ENCODE measurements at regions not wholly inside any gene's neighbourhood (a gene's known extent, or its start where the extent isn't known, plus 50 kb on each side); places are given as distances from the start of the nearest gene placed in this dataset.

DNA sequence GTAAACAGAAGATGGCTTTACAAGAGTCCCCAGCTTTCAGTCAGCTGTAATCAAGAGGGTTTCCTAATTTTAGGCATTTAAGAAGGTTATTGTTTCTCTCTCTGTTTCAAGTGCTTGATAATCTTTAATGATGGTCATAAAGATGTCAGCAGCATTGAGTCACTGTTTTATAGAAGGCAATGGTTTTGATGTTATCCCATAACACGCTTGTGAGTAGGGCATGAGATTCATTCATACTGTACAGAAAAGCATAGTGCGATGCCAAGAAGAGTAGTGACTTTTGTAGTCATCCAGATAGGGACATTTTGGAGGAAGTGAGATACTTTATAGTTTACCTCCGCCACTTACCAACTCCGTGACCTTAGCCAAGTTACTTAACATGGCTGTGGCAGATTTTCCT lies 364.2 kb upstream of the SLC10A2 start:
- DNase-seq (ENCODE audit: low spot score) = no peak

DNA sequence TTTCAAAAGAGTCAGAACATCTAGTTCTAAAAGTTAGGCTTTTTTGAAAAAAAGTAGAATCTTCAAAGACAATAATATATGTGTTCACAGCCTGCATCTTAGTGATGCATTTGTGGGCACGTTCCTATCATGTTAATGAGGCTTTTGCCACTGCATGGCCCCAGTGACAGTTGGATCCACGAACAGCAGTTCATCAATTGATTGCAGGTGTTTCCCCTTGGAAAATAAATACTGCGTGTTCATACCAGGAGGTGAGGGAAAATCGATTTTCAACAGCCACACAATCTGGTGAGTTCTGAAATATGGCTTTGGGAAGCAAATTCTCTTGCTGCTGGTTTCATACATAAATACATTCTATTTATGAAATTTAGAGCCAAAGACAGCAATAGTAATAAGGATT lies 343.8 kb upstream of the SLC10A2 start:
- DNase-seq (ENCODE audit: low spot score) = no peak

DNA sequence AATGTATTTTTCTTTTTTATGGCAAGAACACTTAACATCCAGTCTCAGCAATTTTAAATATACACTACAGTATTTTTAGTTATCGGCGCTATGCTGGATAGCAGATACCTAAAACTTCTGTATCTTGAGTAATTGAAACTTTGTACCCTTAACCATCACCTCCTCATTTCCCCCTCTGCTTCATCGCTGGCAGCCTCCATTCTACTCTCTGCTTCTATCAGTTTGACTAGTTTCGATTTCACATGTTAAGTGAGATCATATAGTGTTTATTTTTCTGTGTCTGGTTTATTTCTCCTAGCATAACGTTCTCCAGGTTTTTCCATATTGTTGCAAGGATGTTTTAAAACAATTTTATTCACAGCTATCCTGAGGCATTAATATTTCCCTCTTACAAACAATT lies 340.8 kb upstream of the SLC10A2 start:
- DNase-seq (ENCODE audit: low spot score) = no peak

DNA sequence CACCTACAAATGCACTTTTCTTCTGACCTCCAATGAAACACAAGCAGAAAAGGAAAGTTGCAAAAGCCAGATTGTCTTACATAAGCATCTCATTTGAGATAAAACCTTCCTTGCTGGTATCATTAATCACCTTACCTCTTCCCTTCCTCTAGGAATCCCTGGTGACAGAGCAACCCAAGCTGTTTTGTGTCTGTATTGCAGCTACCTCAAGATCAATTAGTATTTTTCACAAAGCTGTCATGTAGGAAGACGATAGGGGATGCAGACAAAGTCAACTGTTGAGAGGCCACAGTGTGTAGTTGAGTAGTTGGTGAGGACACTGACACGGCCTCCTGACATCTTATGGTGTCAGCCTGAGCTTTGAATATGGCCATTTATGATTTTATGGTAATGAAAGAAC lies 339.1 kb upstream of the SLC10A2 start:
- no peak for DNase-seq (ENCODE audit: low spot score)

DNA sequence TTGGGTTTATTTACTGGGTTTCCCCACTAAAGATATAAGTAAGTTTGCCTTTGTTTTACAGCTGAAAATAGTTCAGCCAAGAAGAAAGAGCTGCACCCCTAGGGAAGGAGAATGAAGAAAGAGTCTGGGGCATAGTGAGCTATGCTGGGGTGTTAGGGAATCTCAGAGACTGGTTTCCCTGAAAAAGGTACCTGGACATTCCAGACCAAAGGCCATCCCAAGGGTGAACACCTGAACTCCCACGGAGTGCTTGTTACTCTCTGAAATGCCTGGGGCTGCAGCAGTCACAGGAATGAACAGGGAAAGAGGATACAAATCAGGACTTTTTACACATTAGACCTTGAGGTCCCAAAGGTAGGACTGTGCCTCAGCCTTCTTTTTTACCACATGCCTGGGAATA lies 337.6 kb upstream of the SLC10A2 start:
- DNase-seq (ENCODE audit: low spot score) = no peak

DNA sequence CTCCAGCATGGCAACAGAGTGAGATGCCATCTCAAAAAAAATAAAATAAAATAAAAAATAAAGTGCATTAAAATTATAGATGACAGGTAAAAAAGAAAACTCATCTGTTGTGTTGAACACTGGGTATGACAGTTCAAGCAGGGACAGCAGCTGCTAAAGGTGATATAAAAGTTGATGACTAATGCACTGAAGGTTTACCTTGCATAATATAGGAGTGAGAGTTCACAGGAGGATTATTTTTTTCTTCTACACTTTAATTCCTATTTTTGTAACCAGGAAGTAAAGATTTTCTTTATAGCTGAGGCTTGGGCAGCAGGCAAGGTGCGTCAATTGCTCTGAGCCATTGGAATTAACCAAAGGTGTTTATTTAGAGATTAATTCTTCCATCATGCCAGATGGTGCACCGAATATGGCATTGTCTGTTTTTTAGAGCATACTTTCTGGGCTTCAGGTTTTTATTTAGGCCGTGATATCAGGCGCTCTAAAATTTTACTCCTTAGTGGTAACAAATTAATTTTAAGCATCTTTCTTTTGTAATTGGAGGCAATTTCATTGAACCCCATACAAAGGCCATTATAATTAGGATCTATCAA lies 337.0 kb upstream of the SLC10A2 start:
- no peak for DNase-seq (ENCODE audit: low spot score)

DNA sequence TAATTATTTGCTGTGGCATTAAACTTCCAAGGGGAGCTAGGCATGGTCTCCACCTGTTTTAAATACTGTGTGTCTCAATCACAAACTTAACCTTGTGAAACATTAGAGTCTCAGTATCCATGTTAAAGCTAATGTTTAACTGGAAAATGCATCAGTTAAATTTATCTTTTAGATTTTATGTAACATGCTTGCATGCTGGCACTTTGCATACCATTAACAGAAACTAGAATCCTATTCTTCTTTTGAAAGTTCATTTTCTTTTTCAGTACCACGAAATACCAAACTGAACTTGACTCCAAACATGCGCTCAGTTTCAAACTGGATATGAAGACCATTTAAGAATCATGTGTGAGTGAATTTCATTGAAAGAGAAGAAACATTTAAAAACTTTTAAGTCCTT lies 328.9 kb upstream of the SLC10A2 start:
- no peak for DNase-seq (ENCODE audit: low spot score)

DNA sequence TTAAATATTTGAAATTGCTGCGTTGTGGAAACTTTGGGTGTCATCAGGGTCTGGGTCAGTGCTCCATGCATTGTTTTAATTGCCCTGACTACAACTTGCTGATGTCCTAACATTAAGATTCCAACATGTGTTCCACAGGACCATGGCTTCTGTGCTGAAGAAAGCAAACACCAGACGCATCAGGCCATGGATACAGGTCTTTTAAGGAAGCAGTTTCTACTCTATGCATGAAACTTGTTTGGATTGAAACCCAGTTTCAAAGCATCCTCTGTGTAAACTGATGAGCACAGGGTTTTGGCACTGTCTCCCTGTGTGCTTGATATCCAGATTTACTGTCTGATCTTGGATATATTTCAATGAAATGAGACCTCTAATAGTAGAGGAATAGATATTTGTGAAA lies 328.4 kb upstream of the SLC10A2 start:
- no peak for DNase-seq (ENCODE audit: low spot score)

DNA sequence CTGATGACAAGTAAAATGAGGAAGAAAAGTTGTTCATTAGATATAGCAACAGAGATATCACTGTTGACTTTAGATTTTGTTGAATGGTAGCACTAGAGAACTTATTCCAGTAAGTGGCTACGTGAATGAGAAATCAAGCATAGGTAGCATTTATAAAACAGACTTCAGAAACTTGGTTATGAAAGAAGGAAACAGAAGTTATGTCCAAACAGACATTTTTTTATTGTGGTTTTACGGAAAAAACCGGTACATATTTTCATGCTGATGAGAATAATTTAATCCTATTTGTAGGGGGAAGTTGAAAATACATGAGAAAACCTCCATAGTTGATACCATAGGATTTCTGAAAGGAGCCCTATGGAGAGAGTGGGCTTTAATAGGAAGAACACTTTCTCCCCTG lies 325.7 kb upstream of the SLC10A2 start:
- no peak for DNase-seq (ENCODE audit: low spot score)

DNA sequence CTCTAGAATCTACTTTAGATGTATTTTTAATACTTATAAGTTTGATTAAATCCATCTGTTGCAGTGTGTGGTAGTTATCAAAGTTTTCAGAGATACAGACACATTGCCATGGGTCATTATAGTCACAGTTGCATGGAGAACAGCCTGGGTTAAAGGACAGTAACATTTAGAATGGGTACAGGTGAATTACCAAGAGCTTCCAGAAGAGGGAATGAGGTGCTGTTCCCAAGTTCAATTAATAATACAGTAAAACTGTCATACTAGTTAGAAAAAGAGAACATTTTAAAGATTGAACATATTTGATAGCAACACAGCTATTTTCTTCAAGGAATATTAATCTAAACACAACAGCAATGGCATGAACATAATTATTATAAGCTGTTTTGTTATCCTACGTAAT lies 322.6 kb upstream of the SLC10A2 start:
- no peak for DNase-seq (ENCODE audit: low spot score)

DNA sequence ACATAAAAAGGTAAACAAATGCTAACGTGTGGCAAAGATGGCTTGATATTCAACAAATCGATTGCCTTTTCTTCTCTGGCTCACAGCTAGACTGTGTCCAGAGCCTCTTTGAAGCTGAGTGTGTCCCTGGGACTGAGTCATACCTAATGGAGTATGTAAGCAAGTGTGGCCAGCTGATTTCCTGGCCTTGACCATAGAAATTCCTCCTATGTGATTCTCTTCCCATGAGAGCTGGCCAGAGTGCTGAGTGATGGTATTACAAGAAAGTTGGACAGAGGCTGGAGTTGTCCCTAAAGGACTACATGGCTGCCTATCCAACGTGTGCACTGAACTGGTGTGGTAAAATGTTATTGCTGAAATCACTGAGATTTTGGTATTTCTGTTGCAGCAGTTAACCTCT lies 320.1 kb upstream of the SLC10A2 start:
- DNase-seq (ENCODE audit: low spot score) = peak; percentile 9

DNA sequence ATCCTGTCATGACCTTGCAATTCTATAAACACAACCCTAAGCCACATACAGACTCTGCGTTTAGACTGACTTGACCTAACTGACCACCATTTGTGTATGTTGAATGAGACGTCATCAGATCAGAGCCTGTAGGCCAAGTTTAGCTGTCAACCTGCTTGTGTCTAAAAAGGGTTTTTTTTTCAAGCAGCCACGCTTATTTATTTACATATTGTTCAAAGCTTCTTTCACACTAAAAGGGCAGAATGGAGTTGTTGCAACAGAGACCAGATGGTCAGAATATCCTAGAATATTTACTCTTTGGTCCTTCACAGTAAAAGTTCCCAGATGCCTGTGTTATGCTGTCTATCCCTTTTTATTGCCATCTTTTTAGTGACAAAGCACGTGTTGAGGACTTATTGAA lies 307.7 kb upstream of the SLC10A2 start:
- DNase-seq (ENCODE audit: low spot score) = no peak

DNA sequence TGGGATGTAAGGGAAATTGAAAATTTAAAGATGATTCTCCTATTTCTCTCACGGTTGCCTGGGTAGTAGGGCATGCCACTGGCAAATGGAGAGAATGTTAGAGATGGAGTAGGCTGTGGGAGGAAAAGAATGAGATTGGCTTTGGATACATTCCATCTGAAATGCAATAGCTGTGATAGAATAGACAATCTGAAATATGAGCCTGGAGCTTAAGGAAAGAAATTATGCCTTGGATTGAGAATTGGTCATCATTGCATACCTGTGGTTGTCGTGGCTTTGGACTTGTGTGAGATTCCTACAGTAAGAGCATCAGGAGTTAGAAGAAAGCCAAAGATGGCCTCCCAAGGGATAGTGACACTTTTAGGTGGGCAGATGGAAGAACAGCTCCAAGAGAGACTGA lies 305.1 kb upstream of the SLC10A2 start:
- DNase-seq (ENCODE audit: low spot score) = no peak

DNA sequence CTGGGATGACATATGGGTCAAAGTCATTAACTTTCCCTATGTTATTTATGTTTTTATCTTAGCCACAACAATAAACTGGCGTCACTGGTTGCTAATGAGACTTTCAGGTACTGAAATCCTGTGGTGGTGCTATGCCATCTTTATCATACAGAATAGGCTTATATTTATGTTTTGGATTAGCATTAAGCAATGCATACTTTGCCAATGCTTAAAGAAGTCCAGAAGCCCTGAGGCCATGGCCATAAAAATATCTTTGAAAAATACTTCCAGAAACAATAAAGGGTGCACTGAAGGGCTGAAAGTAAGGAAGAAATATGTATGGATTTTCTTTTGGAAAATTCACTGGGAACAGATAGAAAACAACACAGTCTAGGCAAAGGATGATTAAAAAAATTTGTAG lies 304.6 kb upstream of the SLC10A2 start:
- DNase-seq (ENCODE audit: low spot score) = no peak

DNA sequence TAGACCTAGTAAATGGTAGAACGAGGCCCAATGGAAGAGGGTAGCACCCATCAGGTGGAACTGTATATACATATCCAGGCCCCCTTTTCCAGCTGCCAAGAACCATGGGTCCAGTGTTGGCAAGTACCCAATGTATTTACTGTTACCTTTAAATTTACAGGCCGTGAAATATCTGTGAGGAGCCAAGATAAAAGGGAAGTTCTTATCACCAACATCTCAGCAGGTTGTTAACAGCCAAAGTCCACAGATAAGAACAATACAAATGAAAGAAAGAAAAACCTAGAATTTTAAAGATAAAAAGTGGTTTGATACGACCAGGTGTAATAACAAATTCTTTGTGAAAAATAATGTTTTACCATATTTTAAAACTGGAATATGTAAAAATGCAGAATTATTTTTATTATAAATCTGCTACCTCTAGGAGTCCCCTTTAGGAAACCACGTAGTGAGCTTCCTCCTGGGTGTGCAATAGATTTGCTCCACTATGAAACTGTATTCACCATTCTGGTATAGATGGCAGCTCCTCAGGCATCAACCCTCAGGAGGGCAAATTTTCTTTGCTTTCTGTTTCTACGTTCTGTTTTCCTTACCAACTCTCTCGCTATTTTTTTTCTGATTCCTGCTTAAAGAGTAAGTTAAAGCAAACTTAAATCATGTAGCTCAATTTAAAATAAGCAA lies 292.2 kb upstream of the SLC10A2 start:
- no peak for DNase-seq (ENCODE audit: low spot score)

DNA sequence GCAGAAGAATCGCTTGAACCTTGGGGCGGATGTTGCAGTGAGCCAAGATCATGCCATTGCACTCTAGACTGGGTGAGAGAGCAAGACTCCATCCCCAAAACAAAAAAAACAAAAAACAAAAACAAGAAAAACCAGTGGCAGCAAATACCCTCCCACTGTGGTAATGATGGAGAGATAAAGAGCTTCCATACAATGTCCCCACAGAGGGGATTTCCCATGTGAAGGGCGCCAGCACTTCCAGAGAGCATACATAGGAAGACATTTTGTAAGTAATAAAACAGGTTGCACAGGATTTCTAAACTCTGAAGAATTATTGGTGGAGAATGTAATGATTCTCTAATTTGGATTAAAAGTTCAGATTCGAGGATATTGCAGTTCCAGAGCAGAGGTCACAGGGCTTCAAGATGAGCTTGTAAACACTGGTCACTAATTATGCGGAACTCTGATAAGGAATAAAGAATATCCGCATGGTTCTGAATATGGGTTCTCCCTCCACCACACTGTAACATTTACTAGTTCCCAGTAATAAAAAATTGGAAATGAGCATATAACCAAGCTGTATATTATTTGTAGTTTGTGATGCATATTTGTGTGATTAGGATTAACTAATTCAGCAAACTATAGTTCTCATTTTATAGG lies 290.1 kb upstream of the SLC10A2 start:
- no peak for DNase-seq (ENCODE audit: low spot score)

DNA sequence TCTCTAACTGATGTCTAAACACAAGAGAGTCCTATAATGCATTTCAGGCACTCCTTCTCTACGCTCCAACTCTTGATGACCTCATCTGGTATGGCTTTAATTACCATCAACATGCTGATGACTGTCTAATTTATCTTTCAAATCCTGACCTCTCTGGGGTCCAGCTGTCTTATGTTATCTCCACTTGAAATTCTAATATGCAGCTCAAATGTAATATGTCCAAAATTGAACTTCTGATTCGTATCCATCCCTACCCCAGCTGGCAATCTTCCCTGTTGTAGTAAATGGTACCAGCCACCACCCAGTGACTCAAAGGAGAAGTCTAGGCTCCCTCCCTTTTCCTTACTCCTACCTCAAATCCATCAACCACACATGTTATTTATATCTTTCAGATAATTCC lies 288.0 kb upstream of the SLC10A2 start:
- DNase-seq (ENCODE audit: low spot score) = no peak

DNA sequence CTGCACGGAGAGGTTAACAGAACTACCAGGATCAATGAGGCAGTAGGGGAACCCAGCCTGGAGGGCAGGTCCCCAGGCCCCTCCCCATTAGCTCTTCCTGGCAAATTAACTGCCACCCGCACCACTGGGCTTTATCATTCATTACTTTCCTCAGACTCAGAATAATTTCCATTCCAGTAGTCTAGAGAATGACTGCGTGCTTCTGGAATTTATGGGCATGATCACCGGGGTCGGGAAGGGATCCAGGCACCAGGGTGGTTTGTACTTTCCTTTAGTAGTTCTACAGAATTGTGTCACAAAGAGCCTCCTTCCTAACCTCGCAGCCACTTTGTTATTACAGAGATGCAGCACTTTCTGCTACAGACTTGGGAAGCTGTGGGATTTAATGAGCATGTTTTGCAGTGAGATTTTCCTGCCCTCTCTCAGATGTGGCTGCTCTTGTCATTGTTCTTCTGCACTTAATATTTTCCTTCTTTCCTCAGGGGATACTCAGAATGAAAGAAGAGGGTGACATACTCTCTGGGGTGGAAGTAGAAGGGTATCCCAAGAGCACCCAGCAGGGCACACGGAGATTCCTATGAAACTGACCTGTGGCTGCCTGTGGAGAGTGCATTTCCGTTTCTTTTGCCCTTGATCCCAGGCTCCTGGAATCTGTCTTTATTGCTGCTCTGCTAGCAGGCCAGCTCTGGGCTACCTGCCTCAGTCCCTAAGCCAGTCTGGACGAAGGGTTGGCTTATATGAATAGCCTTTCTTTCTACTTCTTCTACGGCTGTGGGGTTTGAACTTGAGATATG lies 285.0 kb upstream of the SLC10A2 start:
- no peak for DNase-seq (ENCODE audit: low spot score)

DNA sequence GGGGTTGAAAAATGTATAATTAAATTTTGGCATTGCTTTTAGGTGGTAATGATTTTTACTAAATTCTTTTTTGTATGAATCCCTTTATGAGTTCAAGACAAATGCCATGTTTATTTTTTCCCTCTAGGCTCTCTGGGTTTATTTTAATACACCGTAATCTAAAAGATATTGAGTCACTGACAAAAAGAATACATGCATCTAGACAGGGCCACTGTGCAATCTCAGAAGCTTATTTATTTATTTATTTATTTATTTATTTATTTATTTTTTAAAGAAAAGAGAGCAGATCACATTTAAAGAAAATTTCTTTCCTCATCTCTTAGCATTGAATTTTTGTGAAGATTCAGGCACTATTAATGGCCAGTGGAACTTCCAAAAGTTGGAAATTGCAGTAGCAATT lies 283.9 kb upstream of the SLC10A2 start:
- DNase-seq (ENCODE audit: low spot score) = no peak

DNA sequence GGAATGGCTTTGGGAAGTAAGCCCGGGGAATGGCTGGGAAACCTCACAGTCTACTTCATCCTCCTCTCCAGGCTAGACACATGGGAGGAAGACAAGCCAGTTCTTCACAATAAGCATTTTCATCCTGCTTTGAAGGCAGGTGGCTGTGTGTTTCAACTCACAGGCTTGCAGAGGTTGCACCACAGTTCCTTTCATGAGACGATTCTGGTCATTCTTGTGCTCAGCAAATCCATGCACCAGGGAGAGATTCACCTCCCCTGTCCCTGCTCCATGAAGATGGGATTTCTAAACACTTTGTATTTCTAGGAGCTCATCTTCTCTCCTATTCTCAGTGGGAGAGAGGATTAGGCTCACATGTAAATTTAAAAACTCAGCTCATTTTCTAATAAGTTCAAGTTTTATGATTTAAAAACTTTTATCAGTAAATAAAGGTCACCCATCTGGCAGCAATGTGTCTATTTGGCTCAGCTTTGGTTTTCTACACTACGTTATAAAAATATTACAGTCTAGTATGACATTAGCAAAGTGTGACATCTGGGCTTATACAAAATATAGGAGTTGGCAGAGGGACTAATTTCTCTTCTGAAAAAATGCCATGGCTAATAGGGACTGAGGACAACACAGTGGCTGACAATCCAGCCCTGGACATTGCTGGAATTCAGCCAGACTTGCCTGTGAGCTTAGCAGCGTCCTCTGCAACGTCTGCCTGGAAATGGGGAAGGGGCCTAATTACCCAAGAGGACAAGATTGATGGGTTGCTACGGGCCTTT lies 283.2 kb upstream of the SLC10A2 start:
- DNase-seq (ENCODE audit: low spot score) = no peak

DNA sequence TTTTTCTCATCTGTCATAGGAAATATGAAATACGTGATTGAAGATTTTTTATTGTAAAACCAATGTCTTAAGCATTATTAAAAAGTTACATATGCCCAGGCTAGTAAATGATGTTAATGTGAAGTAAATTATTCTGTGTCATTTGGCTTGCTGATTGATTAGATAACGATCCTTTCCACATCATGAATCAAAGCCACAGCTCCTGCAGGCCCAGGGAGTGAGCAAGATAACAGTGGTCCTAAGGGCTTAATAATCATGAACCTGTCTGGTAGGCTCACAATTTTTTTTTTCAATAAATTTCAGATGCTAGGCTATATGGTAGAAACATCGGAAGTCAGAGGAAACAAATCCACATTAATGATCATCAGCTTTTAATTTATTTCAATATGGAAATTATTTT lies 269.0 kb upstream of the SLC10A2 start:
- DNase-seq (ENCODE audit: low spot score) = no peak

DNA sequence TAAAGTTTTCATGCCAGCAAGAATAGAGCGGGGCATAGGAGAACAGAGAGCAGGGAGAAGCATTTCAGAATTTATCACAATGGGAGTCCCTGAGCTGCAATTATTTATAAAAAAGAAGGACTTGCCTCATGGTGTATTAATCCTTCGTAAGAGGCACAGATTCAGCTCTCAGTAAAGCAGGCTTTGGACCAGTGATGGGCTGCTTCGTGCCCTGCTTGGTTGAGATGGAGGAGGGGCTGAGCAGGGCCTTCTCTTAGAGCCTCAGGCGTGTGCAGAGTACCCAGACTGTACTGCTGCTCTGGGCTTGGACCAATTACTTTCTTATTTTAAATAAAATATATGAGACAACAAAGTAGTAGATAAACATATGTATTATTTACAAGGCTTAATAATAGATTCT lies 265.7 kb upstream of the SLC10A2 start:
- no peak for DNase-seq (ENCODE audit: low spot score)

Measured in SW480 (cell line).